Progenitor cell of endocrine pancreas (in vitro differentiated cells): ENCODE measurements at regions not wholly inside any gene's neighbourhood (a gene's known extent, or its start where the extent isn't known, plus 50 kb on each side); places are given as distances from the start of the nearest gene placed in this dataset.
A peak's percentile ranks its signal among the peaks of the same experiment; 100 is the strongest.

ENCODE experiments used
- DNase-seq: peaks from one replicate; pipeline ENCODE4 v3.0.0; 2021; ENCODE audit warnings: low spot score; ENCODE audit not compliant: unreplicated experiment
- H3K27ac Mint-ChIP-seq: 2 replicates; pipeline ENCODE4 v1.8.0; 2021; ENCODE audit warnings: mild to moderate bottlenecking, moderate library complexity, mixed read lengths
- H3K27me3 Mint-ChIP-seq: 2 replicates; pipeline ENCODE4 v1.8.0; 2021; ENCODE audit warnings: mixed read lengths
- H3K36me3 Mint-ChIP-seq: 2 replicates; pipeline ENCODE4 v1.8.0; 2022; ENCODE audit warnings: mixed read lengths; ENCODE audit not compliant: insufficient read depth
- H3K4me1 Mint-ChIP-seq: 2 replicates; pipeline ENCODE4 v1.8.0; 2021; ENCODE audit warnings: low read depth, mixed read lengths
- H3K4me3 Mint-ChIP-seq: 2 replicates; pipeline ENCODE4 v1.8.0; 2021; ENCODE audit warnings: low read depth, mild to moderate bottlenecking, moderate library complexity, mixed read lengths
- H3K9me3 Mint-ChIP-seq: 2 replicates; pipeline ENCODE4 v1.8.0; 2021; ENCODE audit warnings: low read depth, mixed read lengths
- TF ChIP-seq, protein P1 (sequence below): fragments of 200-600 bp; sonication (generic); IDR thresholded peaks from one replicate; pipeline ENCODE4 v1.5.0; 2021; ENCODE audit warnings: antibody characterized with exemption, mild to moderate bottlenecking; ENCODE audit not compliant: unreplicated experiment

DNA sequence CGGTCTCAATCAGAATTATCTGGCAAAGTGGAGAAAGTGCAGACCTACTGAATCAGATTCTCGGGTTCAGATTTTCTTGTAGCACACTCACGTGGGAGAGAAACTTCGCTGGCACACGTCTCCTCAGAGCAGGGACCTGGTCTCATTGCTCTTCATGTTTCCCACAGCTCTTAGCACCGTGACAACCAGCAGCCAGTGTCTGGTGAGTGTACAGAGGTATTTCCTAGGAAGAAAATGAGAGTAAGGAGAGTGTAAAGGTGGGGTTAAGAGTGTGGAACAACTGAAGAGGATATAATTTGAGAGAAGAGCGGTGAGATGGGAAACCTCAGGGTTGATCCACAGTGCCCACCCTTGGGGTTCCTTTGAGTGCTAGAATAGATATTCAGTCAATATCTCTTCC, 89.2 kb downstream of the ARF6 start:
- peak overlapping the region; percentile 19 for H3K27ac Mint-ChIP-seq
- TF ChIP-seq, protein P1, sequence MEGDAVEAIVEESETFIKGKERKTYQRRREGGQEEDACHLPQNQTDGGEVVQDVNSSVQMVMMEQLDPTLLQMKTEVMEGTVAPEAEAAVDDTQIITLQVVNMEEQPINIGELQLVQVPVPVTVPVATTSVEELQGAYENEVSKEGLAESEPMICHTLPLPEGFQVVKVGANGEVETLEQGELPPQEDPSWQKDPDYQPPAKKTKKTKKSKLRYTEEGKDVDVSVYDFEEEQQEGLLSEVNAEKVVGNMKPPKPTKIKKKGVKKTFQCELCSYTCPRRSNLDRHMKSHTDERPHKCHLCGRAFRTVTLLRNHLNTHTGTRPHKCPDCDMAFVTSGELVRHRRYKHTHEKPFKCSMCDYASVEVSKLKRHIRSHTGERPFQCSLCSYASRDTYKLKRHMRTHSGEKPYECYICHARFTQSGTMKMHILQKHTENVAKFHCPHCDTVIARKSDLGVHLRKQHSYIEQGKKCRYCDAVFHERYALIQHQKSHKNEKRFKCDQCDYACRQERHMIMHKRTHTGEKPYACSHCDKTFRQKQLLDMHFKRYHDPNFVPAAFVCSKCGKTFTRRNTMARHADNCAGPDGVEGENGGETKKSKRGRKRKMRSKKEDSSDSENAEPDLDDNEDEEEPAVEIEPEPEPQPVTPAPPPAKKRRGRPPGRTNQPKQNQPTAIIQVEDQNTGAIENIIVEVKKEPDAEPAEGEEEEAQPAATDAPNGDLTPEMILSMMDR: no peak

DNA sequence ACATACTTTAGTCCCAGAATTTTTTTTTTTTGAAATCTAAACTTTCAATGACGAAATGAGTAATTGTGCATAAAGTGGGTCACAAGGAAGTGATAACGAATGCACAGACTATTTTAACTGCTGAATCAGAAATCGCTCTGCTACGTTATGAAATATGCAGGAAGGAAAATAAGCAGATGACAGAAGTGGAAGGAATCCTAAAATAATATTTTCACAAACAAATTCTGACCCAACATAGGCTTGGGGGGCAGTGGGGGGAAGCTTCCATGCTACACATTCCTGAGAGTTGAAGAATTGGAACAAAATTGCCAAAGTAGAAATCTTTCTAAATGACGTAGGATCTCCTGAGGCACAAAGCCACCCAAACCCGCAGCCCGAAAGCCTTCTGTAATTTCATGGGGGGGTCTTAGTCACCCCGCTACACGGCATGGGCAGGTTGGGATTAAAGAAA, 89.6 kb downstream of the ARF6 start:
- Mint-ChIP-seq H3K36me3 (no peaks in the 10 kb centered on the region), H3K9me3 (no peaks in the 10 kb centered on the region), H3K4me3 (no peak overlapping the region), H3K4me1 (peaks cover 19% of the 10 kb centered on the region), H3K27ac (no peak overlapping the region), H3K27me3 (no peaks in the 10 kb centered on the region)
- TF ChIP-seq, protein P1: no peak
- no peak for DNase-seq

More for the DNA sequence above, 89.2 kb downstream of the ARF6 start:
- H3K36me3 Mint-ChIP-seq: no peaks in the 10 kb centered on the region
- no peak for DNase-seq
- no peak overlapping the region for H3K4me3 Mint-ChIP-seq
- no peaks in the 10 kb centered on the region for H3K27me3 Mint-ChIP-seq
- H3K9me3 Mint-ChIP-seq: no peaks in the 10 kb centered on the region
- H3K4me1 Mint-ChIP-seq: peaks cover 15% of the 10 kb centered on the region

- Mint-ChIP-seq H3K27ac (no peak overlapping the region), H3K4me1 (peaks cover 34% of the 10 kb centered on the region), H3K9me3 (no peaks in the 10 kb centered on the region), H3K36me3 (no peaks in the 10 kb centered on the region), H3K4me3 (no peak overlapping the region), H3K27me3 (no peaks in the 10 kb centered on the region)
- no peak for DNase-seq
- TF ChIP-seq, protein P1: no peak
These were observed 91.5 kb downstream of the ARF6 start for GRCh38 chr14:49984424-49984823.

GRCh38 chr14:49986343-49987014, 93.6 kb downstream of the ARF6 start:
- Mint-ChIP-seq H3K9me3 (no peaks in the 10 kb centered on the region), H3K27me3 (no peaks in the 10 kb centered on the region), H3K36me3 (no peaks in the 10 kb centered on the region), H3K4me3 (peak overlapping the region; percentile 52), H3K4me1 (peaks cover 39% of the 10 kb centered on the region), H3K27ac (peak overlapping the region; percentile 99)
- DNase-seq: no peak
- TF ChIP-seq, protein P1: no peak

DNA sequence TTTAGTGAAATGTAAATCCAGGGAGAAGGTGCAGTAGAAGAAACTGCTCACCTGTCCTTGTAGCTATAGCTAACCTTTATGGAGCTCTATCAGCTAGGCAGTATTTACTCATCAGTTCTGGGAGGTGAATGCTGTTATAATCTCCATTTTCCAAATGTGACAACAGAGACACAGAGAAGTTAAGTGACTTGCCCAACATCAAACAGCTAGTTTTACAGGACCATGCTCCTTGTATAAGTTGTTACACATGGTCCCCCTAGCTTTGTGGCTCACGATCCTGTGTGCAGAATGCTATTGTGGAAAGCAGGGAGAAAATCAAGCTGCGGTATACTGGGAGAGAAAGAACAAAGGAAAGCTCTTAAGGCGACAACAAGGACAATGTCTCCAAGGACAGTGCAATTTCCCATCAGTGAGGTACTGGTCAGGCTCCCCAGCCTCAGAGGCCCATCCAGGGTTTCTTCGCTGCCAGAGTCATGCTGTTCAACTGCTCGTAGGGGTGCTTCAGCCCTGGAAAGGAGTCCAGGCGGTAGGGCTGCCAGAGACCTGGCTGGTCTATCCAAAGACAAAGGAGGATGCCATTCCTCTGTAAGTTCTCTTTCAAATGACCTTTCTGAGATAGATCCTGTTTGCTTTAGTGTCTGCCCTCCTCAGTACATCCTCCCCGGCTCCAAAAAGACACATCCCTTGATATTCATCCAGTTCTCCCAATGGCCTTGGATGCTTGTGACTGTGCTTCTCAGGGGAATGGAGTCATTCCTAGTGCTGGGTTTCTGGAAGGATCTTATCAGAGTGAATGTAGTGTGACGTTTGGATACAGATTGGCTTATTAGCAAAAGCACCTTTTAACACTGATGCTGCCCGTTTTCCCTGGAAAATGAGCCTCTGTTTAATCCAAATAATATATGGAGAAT, 95.5 kb downstream of the ARF6 start:
- H3K36me3 Mint-ChIP-seq: no peaks in the 10 kb centered on the region
- peaks cover 33% of the 10 kb centered on the region for H3K4me1 Mint-ChIP-seq
- no peaks in the 10 kb centered on the region for H3K27me3 Mint-ChIP-seq
- no peaks in the 10 kb centered on the region for H3K9me3 Mint-ChIP-seq
- H3K27ac Mint-ChIP-seq: peak overlapping the region; percentile 99
- DNase-seq: no peak
- TF ChIP-seq, protein P1: no peak
- no peak overlapping the region for H3K4me3 Mint-ChIP-seq
